Cardiac fibroblast (primary cell): ENCODE measurements at regions not wholly inside any gene's neighbourhood (a gene's known extent, or its start where the extent isn't known, plus 50 kb on each side); places are given as distances from the start of the nearest gene placed in this dataset.

Experiments used
- DNase-seq, 2 donors: peaks; one replicate each; pipeline versions ENCODE4 v3.0.0 to v3.0.0-alpha.2; 2010; ENCODE audit warnings: low read depth in 2 of 2
- H3K4me3 ChIP-seq, 2 donors: replicated peaks in 1 of 2; 1 replicate in 1 of 2; 2 replicates in 1 of 2; pipeline ENCODE4 v1.5.1; 2011; ENCODE audit warnings: low read depth in 2 of 2, low read length in 2 of 2, mild to moderate bottlenecking in 2 of 2, moderate library complexity in 1 of 2
- CTCF ChIP-seq: IDR thresholded peaks from one replicate; pipeline ENCODE4 v1.5.1; 2011; ENCODE audit warnings: low read depth, mild to moderate bottlenecking, low read length, inconsistent platforms

GRCh38 chr18:45361125-45361851, 254.0 kb upstream of the SLC14A2 start:
- no peak for TF ChIP-seq CTCF
- peak in 1 of 2 donors; percentile 17 for DNase-seq
- H3K4me3 ChIP-seq: no peak overlapping the region

GRCh38 chr18:45363196-45363595, 252.1 kb upstream of the SLC14A2 start:
- no peak overlapping the region for H3K4me3 ChIP-seq
- no peak for DNase-seq
- TF ChIP-seq CTCF: no peak

- DNase-seq: no peak
- TF ChIP-seq CTCF: no peak
- no peak overlapping the region for H3K4me3 ChIP-seq
These were observed 249.4 kb upstream of the SLC14A2 start for GRCh38 chr18:45365835-45366234.

- DNase-seq: peak in 1 of 2 donors; percentile 74
- no peak overlapping the region for H3K4me3 ChIP-seq
- no peak for TF ChIP-seq CTCF
These were observed 244.8 kb upstream of the SLC14A2 start for GRCh38 chr18:45370255-45371010.

GRCh38 chr18:45373286-45373880, 241.9 kb upstream of the SLC14A2 start:
- H3K4me3 ChIP-seq: no peak overlapping the region
- no peak for TF ChIP-seq CTCF
- DNase-seq: no peak

GRCh38 chr18:45374236-45374635, 241.0 kb upstream of the SLC14A2 start:
- DNase-seq: no peak
- no peak overlapping the region for H3K4me3 ChIP-seq
- TF ChIP-seq CTCF: no peak
